Mesendoderm (in vitro differentiated cells): ENCODE measurements at regions not wholly inside any gene's neighbourhood (a gene's known extent, or its start where the extent isn't known, plus 50 kb on each side); places are given as distances from the start of the nearest gene placed in this dataset.
A peak's percentile ranks its signal among the peaks of the same experiment; 100 is the strongest.
"Not testable (repeated sequence)": the region's sequence is repeated elsewhere in the genome, so short reads cannot be mapped to it uniquely, and the experiment has no call there.

Experiments
- DNase-seq: peaks from one replicate; pipeline ENCODE4 v3.0.0; 2013
- H2AK5ac ChIP-seq: 2 replicates; pipeline ENCODE4 v1.6.1; 2013; ENCODE audit warnings: low read length, inconsistent platforms
- H2BK120ac ChIP-seq: 2 replicates; pipeline ENCODE4 v1.6.1; 2013; ENCODE audit warnings: low read depth, mild to moderate bottlenecking, low read length, moderate library complexity, mixed read lengths
- H2BK15ac ChIP-seq: replicated peaks from 2 replicates; pipeline ENCODE4 v1.6.1; 2013; ENCODE audit warnings: low read depth, mild to moderate bottlenecking, moderate library complexity
- H2BK5ac ChIP-seq: 2 replicates; pipeline ENCODE4 v1.6.1; 2013; ENCODE audit warnings: low read length, inconsistent platforms
- H3K18ac ChIP-seq: 2 replicates; pipeline ENCODE4 v1.6.1; 2013; ENCODE audit warnings: mild to moderate bottlenecking, low read length, mixed read lengths
- H3K23ac ChIP-seq: one replicate; pipeline ENCODE4 v1.6.1; 2013; ENCODE audit warnings: low read length
- H3K27ac ChIP-seq: 2 replicates; pipeline ENCODE4 v1.5.1; 2013; ENCODE audit warnings: low read depth, mild to moderate bottlenecking, inconsistent platforms, low read length, moderate library complexity
- H3K27me3 ChIP-seq: 2 replicates; pipeline ENCODE4 v1.6.1; 2013; ENCODE audit warnings: low read length, control low read depth, mild to moderate bottlenecking, inconsistent platforms; ENCODE audit not compliant: insufficient read depth, poor library complexity
- H3K36me3 ChIP-seq: 2 replicates; pipeline ENCODE4 v1.6.1; 2013; ENCODE audit warnings: low read length, inconsistent platforms; ENCODE audit not compliant: control insufficient read depth, insufficient read depth
- H3K4ac ChIP-seq: one replicate; pipeline ENCODE4 v1.6.1; 2013; ENCODE audit warnings: low read depth, mild to moderate bottlenecking, low read length, moderate library complexity
- H3K4me1 ChIP-seq: 2 replicates; pipeline ENCODE4 v1.6.1; 2013; ENCODE audit warnings: low read depth, low read length, inconsistent platforms; ENCODE audit not compliant: control insufficient read depth
- H3K4me2 ChIP-seq: 2 replicates; pipeline ENCODE4 v1.6.1; 2013; ENCODE audit warnings: low read length
- H3K4me3 ChIP-seq: 2 replicates; pipeline ENCODE4 v1.5.1; 2013; ENCODE audit warnings: mild to moderate bottlenecking, low read length
- H3K56ac ChIP-seq: one replicate; pipeline ENCODE4 v1.6.1; 2013; ENCODE audit warnings: low read length
- H3K79me1 ChIP-seq: 2 replicates; pipeline ENCODE4 v1.6.1; 2013; ENCODE audit warnings: low read length, inconsistent platforms
- H3K79me2 ChIP-seq: 2 replicates; pipeline ENCODE4 v1.6.1; 2013; ENCODE audit warnings: mild to moderate bottlenecking, low read length; ENCODE audit not compliant: control insufficient read depth, insufficient read depth
- H3K9ac ChIP-seq: 2 replicates; pipeline ENCODE4 v1.6.1; 2013; ENCODE audit warnings: low read length, inconsistent platforms
- H4K5ac ChIP-seq: one replicate; pipeline ENCODE4 v1.6.1; 2013; ENCODE audit warnings: low read length
- H4K8ac ChIP-seq: one replicate; pipeline ENCODE4 v1.6.1; 2013; ENCODE audit warnings: low read depth, mild to moderate bottlenecking, control low read depth, low read length, moderate library complexity
- WGBS: extraction: QIAGEN DNeasy Blood & Tissue Kit; methylation state at CpG from one replicate; pipeline ENCODE4 v1.1.7; 2013; ENCODE audit warnings: low lambda C conversion rate, missing lambda C conversion rate; ENCODE audit not compliant: insufficient coverage; ENCODE audit errors: extremely low coverage; 5-methylcytosine and 5-hydroxymethylcytosine counted together

GRCh38 chr21:14675774-14676530 is 129.8 kb upstream of the SAMSN1 start:
- no CpG with 5 or more reads among the region's 7 CpGs for WGBS
- Histone ChIP-seq H3K4me2 (no peak overlapping the region), H4K8ac (no peak overlapping the region), H3K4ac (no peak overlapping the region), H3K9ac (no peak overlapping the region), H3K4me3 (no peak overlapping the region), H3K27ac (no peak overlapping the region), H3K23ac (no peak overlapping the region), H3K79me1 (no peaks in the 10 kb centered on the region), H3K4me1 (no peaks in the 10 kb centered on the region), H4K5ac (no peak overlapping the region), H3K18ac (no peak overlapping the region), H2BK5ac (no peak overlapping the region), H2BK120ac (no peak overlapping the region), H3K27me3 (no peaks in the 10 kb centered on the region), H3K56ac (no peak overlapping the region), H2BK15ac (no peak overlapping the region), H2AK5ac (no peak overlapping the region), H3K36me3 (no peaks in the 10 kb centered on the region), H3K79me2 (no peaks in the 10 kb centered on the region)
- DNase-seq = no peak

DNA sequence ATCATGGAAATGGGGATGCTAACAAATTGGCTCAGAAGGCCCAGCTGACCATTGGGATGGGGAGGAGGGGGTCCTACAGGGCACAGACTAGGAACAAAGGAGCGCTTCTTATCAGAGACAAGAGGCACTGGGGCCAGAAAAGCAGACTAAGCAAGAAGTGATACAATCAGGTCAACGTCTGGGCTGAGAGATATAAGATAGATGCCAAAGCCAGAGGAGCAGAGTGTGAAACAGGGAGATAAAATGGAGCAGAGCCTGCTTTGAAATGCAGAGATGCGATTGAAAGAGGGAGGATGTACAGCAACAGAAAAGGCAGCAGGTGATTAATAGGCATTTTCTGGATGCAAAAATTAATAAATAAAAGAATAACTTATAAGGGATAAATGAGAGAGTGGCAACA is 127.5 kb upstream of the SAMSN1 start:
- H3K4me1 ChIP-seq = no peaks in the 10 kb centered on the region
- H3K23ac ChIP-seq = no peak overlapping the region
- H3K27ac ChIP-seq = no peak overlapping the region
- H3K79me1 ChIP-seq = no peaks in the 10 kb centered on the region
- H2BK120ac ChIP-seq = no peak overlapping the region
- H3K4ac ChIP-seq = no peak overlapping the region
- H4K8ac ChIP-seq = no peak overlapping the region
- H3K79me2 ChIP-seq = no peaks in the 10 kb centered on the region
- peak; percentile 81 for DNase-seq
- no peak overlapping the region for H3K56ac ChIP-seq
- no peak overlapping the region for H4K5ac ChIP-seq
- no peak overlapping the region for H2AK5ac ChIP-seq
- H3K18ac ChIP-seq = no peak overlapping the region
- WGBS = no CpG with 5 or more reads among the region's 3 CpGs
- H3K4me3 ChIP-seq = no peak overlapping the region
- no peak overlapping the region for H3K9ac ChIP-seq
- H2BK5ac ChIP-seq = no peak overlapping the region
- no peaks in the 10 kb centered on the region for H3K36me3 ChIP-seq
- H3K4me2 ChIP-seq = no peak overlapping the region
- H2BK15ac ChIP-seq = no peak overlapping the region
- H3K27me3 ChIP-seq = no peaks in the 10 kb centered on the region

DNA sequence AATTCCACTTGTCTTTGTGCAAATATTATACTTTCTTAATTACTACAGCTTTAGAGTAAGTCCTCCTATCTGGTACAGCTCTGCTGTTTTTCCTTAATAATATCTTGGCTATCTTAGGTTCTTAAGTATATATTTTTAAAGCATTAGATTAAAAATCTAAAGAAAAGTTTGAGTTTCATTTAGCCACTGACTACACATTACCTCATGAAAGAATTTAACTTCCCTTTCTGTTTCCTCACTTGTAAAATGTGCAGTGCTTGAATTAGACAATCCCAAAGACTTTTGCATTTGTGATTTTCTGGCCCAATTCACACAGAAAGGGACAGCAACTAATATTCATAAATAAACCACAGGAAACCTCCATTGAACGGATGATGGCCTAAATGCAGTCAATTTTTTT is 126.4 kb upstream of the SAMSN1 start:
- Histone ChIP-seq H2BK15ac (no peak overlapping the region), H3K56ac (no peak overlapping the region), H3K27me3 (no peaks in the 10 kb centered on the region), H3K79me2 (no peaks in the 10 kb centered on the region), H3K27ac (no peak overlapping the region), H2AK5ac (no peak overlapping the region), H3K79me1 (no peaks in the 10 kb centered on the region), H3K9ac (no peak overlapping the region), H2BK5ac (no peak overlapping the region), H3K4me3 (no peak overlapping the region), H3K36me3 (no peaks in the 10 kb centered on the region), H3K18ac (no peak overlapping the region), H3K23ac (no peak overlapping the region), H3K4me2 (no peak overlapping the region), H3K4me1 (no peaks in the 10 kb centered on the region), H4K8ac (no peak overlapping the region), H2BK120ac (no peak overlapping the region), H4K5ac (no peak overlapping the region), H3K4ac (no peak overlapping the region)
- WGBS = no CpG with 5 or more reads among the region's 1 CpG
- DNase-seq = no peak

GRCh38 chr21:14670409-14670808 is 124.3 kb upstream of the SAMSN1 start:
- no CpG with 5 or more reads among the region's 2 CpGs for WGBS
- H3K56ac ChIP-seq = no peak overlapping the region

GRCh38 chr21:14669092-14669491 is 123.0 kb upstream of the SAMSN1 start:
- not testable (repeated sequence) for DNase-seq, H3K79me1 ChIP-seq, H3K56ac ChIP-seq, H3K4me2 ChIP-seq, H2BK120ac ChIP-seq, H3K18ac ChIP-seq, H3K36me3 ChIP-seq, H3K4me3 ChIP-seq, H2BK5ac ChIP-seq, H2BK15ac ChIP-seq, H3K23ac ChIP-seq, H3K79me2 ChIP-seq, H3K4me1 ChIP-seq, H4K5ac ChIP-seq, H3K4ac ChIP-seq, H3K27ac ChIP-seq, H2AK5ac ChIP-seq, H3K27me3 ChIP-seq, H4K8ac ChIP-seq, H3K9ac ChIP-seq
- no CpG with 5 or more reads among the region's 3 CpGs for WGBS

More at GRCh38 chr21:14670409-14670808, 124.3 kb upstream of the SAMSN1 start:
- no peak overlapping the region for H3K4ac ChIP-seq
- DNase-seq = no peak
- H3K79me2 ChIP-seq = no peaks in the 10 kb centered on the region
- no peak overlapping the region for H3K27ac ChIP-seq
- H3K18ac ChIP-seq = no peak overlapping the region
- no peak overlapping the region for H2BK120ac ChIP-seq
- no peak overlapping the region for H3K23ac ChIP-seq
- H4K8ac ChIP-seq = no peak overlapping the region
- H2BK15ac ChIP-seq = no peak overlapping the region
- H2BK5ac ChIP-seq = no peak overlapping the region
- H3K4me1 ChIP-seq = no peaks in the 10 kb centered on the region
- no peak overlapping the region for H3K9ac ChIP-seq
- H2AK5ac ChIP-seq = no peak overlapping the region
- no peaks in the 10 kb centered on the region for H3K36me3 ChIP-seq
- no peaks in the 10 kb centered on the region for H3K79me1 ChIP-seq
- no peak overlapping the region for H3K4me2 ChIP-seq
- H3K4me3 ChIP-seq = no peak overlapping the region
- no peaks in the 10 kb centered on the region for H3K27me3 ChIP-seq
- H4K5ac ChIP-seq = no peak overlapping the region
